Psoas muscle (tissue), 7 donors: ENCODE measurements at regions not wholly inside any gene's neighbourhood (a gene's known extent, or its start where the extent isn't known, plus 50 kb on each side); places are given as distances from the start of the nearest gene placed in this dataset.
"Not testable (repeated sequence)": the region's sequence is repeated elsewhere in the genome, so short reads cannot be mapped to it uniquely, and the experiment has no call there.

Experiments used
- ATAC-seq, 4 donors: fragments of 200-7000 bp; cut with Tn5 transposase; one replicate each; pipeline ENCODE4 v1.9.1; 2020; ENCODE audit warnings: moderate library complexity in 3 of 4, mild to moderate bottlenecking in 2 of 4
- DNase-seq, 2 donors: peaks; one replicate each; pipeline ENCODE4 v3.0.0-alpha.2; 2020
- H3K27ac ChIP-seq: fragments of 200-600 bp; one replicate; pipeline ENCODE4 v1.8.0; 2022
- H3K27me3 ChIP-seq, 3 donors: fragments of 200-600 bp in 1 of 3; one replicate each; pipeline versions ENCODE4 v1.6.1 to v1.8.0; 2013 to 2022; ENCODE audit warnings: low read length in 2 of 3, mild to moderate bottlenecking in 2 of 3, moderate library complexity in 1 of 3; ENCODE audit not compliant: insufficient read depth in 3 of 3
- H3K36me3 ChIP-seq, 2 donors: fragments of 200-600 bp in 1 of 2; one replicate each; pipeline versions ENCODE4 v1.6.1 to v1.8.0; 2013 to 2022; ENCODE audit warnings: low read depth in 1 of 2, mild to moderate bottlenecking in 1 of 2, moderate library complexity in 1 of 2; ENCODE audit not compliant: insufficient read depth in 1 of 2
- H3K4me1 ChIP-seq: fragments of 200-600 bp; one replicate; pipeline ENCODE4 v1.8.0; 2022
- H3K4me3 ChIP-seq: fragments of 200-600 bp; one replicate; pipeline ENCODE4 v1.8.0; 2022; ENCODE audit warnings: mild to moderate bottlenecking
- H3K9me3 ChIP-seq: fragments of 200-600 bp; one replicate; pipeline ENCODE4 v1.8.0; 2022
- WGBS, 3 donors: extraction: QIAGEN DNeasy Blood & Tissue Kit; methylation state at CpG; one replicate each; pipeline versions ENCODE4 v1.1.6 to v1.1.7; 2013; 5-methylcytosine and 5-hydroxymethylcytosine counted together
- intact Hi-C, 2 donors: fragments of 100-400 bp; cut with DNase I; formaldehyde crosslinking; loops; one replicate each; pipeline versions ENCODE4 v1.11.0 to v1.14.2; 2022
- TF ChIP-seq, protein P1 (sequence below): fragments of 200-600 bp; IDR thresholded peaks from one replicate; pipeline ENCODE4 v1.8.0; 2022; ENCODE audit warnings: antibody characterized with exemption
- donor health status: healthy with polysubstance abuse.
- donor health status: DM: no; HTN: no; CAD: no; lungs with moderate emphysema.
- donor health status: Bipolar disorder and iron deficiency.
- donor health status: healthy.
- donor health status: DM: yes; HTN: yes; CAD: no.
- donor health status: DM: no; HTN: no; CAD: no.
- donor health status: DM: yes; HTN: yes; CAD: no.

DNA sequence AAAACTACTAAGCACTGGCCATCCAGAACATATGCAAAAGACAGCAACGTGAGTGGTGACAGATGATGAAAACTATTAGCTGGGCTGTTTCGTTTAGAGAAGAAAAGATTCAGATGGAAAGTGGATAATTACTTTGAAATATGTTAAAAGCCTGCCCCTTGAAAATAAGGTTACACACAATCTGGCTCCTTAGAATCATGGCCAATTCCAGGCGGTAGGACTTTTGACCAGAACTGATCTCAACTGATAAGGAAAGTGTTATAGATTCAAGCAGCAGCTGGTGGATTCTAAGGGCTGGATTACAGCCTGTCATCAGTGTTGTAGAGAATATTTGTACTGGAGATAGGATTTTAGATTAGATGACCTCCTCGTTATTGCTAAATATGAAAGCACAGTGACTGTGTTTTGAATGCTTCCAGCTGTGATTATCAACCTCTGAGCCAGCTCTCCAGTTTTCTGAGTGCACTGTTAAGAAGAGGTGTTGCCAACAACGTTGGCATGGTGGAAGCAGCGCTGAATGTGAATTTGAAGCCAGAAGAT is 75.1 kb downstream of the KBTBD2 start:
- ATAC-seq: peak; percentile 40 to 72 (median 52)
- DNase-seq, H3K4me3 ChIP-seq, H3K36me3 ChIP-seq, H3K9me3 ChIP-seq, H3K4me1 ChIP-seq, H3K27ac ChIP-seq, intact Hi-C loops, H3K27me3 ChIP-seq: not testable (repeated sequence)
- 9 to 17% (median 14%) methylated on average over 6 of the region's 6 CpGs for WGBS, 3 donors

DNA sequence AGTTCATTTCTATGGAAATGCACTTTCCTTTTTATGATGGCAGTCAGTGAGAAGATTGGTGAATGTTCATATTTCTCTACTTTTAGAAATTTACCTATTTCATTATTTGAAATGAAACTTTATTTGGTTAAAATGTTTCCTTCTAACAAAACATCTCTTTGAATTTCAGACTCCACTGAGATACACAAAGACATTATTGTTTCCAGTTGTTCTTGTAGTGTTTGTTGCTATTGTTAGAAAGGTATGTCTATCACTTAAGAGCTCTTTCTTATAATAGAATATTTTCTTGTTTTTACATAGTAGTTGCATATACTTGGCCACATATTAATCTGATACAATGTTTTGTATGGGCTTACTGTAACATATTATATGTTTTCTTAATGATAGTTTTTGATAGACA is 76.8 kb downstream of the KBTBD2 start:
- DNase-seq, H3K4me3 ChIP-seq, intact Hi-C loops, H3K36me3 ChIP-seq, ATAC-seq, H3K4me1 ChIP-seq, H3K27ac ChIP-seq, H3K9me3 ChIP-seq, H3K27me3 ChIP-seq: not testable (repeated sequence)

DNA sequence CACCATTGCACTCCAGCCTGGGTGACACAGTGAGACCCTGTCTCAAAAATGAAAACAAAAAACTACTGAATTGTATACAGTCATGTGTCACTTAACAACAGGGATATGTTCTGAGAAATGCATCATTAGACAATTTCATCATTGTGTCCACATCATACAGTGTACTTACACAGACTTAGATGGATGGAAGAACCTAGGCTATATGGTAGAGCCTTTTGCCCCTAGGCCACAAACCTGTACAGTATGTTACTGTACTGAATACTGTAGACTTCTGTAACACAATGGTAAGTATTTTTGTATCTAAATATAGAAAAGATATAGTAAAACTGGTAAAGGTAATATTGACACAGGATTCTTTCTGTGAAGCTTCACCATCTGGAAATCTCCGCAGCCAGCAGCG is 81.7 kb downstream of the KBTBD2 start:
- ATAC-seq (no peak), DNase-seq (no peak)
- Histone ChIP-seq H3K4me1 (no peaks in the 10 kb centered on the region), H3K36me3 (no peaks in the 10 kb centered on the region), H3K27me3 (no peaks in the 10 kb centered on the region), H3K4me3 (no peak overlapping the region), H3K27ac (no peak overlapping the region), H3K9me3 (no peaks in the 10 kb centered on the region)
- TF ChIP-seq, protein P1, sequence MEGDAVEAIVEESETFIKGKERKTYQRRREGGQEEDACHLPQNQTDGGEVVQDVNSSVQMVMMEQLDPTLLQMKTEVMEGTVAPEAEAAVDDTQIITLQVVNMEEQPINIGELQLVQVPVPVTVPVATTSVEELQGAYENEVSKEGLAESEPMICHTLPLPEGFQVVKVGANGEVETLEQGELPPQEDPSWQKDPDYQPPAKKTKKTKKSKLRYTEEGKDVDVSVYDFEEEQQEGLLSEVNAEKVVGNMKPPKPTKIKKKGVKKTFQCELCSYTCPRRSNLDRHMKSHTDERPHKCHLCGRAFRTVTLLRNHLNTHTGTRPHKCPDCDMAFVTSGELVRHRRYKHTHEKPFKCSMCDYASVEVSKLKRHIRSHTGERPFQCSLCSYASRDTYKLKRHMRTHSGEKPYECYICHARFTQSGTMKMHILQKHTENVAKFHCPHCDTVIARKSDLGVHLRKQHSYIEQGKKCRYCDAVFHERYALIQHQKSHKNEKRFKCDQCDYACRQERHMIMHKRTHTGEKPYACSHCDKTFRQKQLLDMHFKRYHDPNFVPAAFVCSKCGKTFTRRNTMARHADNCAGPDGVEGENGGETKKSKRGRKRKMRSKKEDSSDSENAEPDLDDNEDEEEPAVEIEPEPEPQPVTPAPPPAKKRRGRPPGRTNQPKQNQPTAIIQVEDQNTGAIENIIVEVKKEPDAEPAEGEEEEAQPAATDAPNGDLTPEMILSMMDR: no peak
- intact Hi-C loops: loop anchor here (10.0 kb wide), 2 partner anchors 235 to 295 kb away; partner anchors contain the start of gene RP9 (in 1 of the 2)
- WGBS, 3 donors: 64 to 98% (median 98%) methylated on average over 2 of the region's 2 CpGs

- Histone ChIP-seq H3K4me3 (no peak overlapping the region), H3K27me3 (no peaks in the 10 kb centered on the region), H3K9me3 (no peaks in the 10 kb centered on the region), H3K27ac (no peak overlapping the region), H3K4me1 (no peaks in the 10 kb centered on the region), H3K36me3 (no peaks in the 10 kb centered on the region)
- WGBS, 3 donors: 93 to 96% (median 94%) methylated on average over 2 of the region's 2 CpGs
- intact Hi-C loops: loop anchor here (10.0 kb wide), 2 partner anchors 235 to 295 kb away; partner anchors contain the start of gene RP9 (in 1 of the 2)
- ATAC-seq: no peak
- no peak for DNase-seq
- TF ChIP-seq, protein P1: no peak
These were observed 82.2 kb downstream of the KBTBD2 start for GRCh38 chr7:32809347-32809746.

DNA sequence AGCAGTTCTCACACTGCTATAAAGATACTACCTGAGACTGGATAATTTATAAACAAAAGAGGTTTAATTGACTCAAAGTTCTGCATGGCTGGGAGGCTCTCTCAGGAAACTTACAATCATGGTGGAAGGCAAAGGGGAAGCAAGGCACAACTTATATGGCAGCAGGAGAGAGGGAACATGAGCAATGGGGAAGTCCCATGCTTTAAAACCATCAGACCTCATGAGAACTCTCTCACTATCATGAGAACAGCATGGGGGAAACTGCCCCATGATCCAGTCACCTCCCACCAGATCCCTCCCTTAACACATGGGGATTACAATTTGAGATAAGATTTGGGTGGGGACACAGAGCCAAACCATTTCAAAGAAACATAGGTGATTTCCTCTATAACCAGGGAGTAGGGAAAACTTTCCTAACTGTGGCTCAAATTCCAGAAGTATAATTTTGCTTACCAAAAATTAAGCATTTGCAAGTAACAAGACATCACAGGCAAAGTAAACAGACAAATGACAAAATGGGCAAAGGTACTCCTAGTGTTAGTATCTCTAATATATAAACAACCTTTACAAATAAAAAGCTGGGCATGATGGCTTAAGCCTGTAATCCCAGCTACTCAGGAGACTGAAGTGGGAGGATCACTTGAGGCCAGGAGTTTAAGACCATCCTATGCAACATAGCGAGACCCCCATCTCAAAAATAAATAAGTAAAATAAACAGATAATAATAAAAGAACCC is 88.0 kb downstream of the KBTBD2 start:
- no peak for ATAC-seq
- no peak overlapping the region for H3K4me3 ChIP-seq
- 96 to 100% (median 97%) methylated on average over 1 of the region's 1 CpG for WGBS, 3 donors
- no peak for DNase-seq
- intact Hi-C loops: loop anchor here (10.0 kb wide), 2 partner anchors 241 to 301 kb away; partner anchors contain the start of gene RP9 (in 1 of the 2)
- TF ChIP-seq, protein P1: no peak
- no peaks in the 10 kb centered on the region for H3K9me3 ChIP-seq
- H3K27me3 ChIP-seq: no peaks in the 10 kb centered on the region
- H3K36me3 ChIP-seq: no peaks in the 10 kb centered on the region
- no peak overlapping the region for H3K27ac ChIP-seq
- no peaks in the 10 kb centered on the region for H3K4me1 ChIP-seq
